Stimulated activated CD4-positive, alpha-beta T cell treated with anti-CD3 and anti-CD28 coated beads, Interleukin-12 subunit alpha, Interleukin-12 subunit beta, amount 100 ng/mL, for 48 hours (primary cell): ENCODE measurements at regions not wholly inside any gene's neighbourhood (a gene's known extent, or its start where the extent isn't known, plus 50 kb on each side); places are given as distances from the start of the nearest gene placed in this dataset.

Experiments used
- DNase-seq, 3 donors: peaks; one replicate each; pipeline ENCODE4 v3.0.0-alpha.2; 2020; ENCODE audit warnings: low read depth in 2 of 3, low spot score in 1 of 3

GRCh38 chr18:45467293-45467692, 148.0 kb upstream of the SLC14A2 start:
- no peak for DNase-seq

DNA sequence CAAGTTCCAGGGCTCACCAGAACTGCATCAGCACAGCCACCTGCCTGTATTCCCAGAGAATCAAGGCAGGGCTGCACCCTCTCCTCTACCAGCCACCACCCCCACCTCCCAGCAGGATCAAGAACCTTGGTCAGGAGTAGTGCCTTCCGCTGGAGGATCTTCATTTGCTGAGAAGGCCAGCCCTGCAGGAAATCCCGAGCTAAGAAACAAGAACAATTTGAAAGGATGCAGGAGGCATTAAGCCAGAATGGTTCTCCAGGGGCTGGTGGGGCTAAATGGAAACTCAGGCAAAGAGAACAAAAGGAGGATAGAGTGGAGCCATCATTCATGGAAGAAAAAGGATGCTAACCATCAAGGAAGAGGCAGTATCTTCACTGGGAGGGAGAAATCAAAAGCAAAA, 147.3 kb upstream of the SLC14A2 start:
- no peak for DNase-seq

GRCh38 chr18:45478889-45479288, 136.4 kb upstream of the SLC14A2 start:
- DNase-seq: no peak

DNA sequence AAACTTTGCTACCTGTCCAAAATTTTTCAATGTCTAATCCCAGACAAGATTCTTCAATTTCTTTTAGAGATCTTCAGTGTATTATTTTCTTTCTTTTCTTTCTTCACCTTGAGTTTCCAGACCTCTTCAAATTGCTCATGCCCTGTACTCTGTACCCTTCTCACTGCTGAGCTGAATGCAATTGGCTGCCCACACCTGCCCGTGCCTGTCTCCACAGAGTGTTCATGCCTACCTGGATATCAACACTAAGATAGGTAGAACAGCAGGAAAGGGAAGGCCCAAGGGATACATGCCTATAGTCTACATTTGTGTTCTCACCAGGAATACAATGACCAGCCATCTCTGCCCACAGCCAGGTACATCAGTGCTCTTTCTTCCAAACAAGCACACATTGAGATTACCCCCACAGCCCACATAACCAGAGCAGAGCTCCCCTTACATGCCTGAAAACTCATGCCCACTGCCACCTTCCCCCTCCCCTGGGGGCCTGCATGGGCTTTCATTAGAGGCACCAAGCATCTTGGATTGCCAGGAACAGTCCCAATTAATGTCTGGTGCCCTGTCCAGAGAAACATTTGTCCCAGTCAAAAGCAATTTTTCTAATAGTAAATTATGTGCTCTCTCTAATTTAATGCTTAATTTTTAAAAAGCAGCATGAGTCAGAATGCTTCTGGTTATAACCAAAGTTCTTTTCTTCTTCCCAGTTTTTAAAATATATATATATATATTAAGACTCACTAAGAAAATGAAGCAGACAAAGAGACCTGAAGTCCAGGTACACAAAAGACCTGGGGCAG, 134.9 kb upstream of the SLC14A2 start:
- no peak for DNase-seq

DNA sequence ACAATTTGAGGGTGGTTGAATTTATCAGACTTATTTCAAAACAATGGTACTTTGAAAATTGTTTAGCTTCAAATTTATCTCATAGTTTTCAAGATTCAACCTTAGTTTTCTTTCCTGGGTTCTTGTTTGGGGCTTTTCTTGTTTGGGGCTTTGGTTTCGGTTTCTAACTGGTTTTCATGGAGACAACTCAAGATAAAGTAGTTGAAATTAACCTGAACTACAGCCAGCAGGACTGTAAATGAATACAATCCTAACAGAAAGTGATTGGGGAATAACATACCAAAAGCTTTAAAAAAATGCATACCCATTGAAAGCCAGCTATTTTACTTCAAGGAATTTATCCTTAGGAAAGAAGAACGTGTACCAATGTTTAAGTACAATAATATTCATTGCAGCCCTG, 133.5 kb upstream of the SLC14A2 start:
- no peak for DNase-seq

DNA sequence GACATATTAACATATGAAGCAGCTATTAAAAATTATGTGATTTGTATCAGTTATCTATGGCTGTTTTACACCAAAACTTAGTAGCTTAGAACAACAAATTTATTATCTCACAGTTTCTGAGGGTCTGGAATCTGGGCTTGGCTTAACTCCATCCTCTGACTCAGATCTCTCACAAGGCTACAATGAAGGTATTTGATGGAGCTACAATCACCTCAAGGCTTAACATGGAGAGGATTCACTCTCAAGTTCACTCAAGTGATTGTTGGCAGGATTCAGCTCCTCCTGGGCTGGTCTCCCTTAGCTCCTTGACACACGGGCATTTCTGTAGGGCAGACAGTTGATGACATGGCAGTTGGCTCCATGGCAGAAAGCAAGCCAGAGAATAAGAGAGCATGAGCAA, 133.0 kb upstream of the SLC14A2 start:
- DNase-seq: no peak

- DNase-seq: no peak
These were observed 127.7 kb upstream of the SLC14A2 start for GRCh38 chr18:45487581-45487980.

DNA sequence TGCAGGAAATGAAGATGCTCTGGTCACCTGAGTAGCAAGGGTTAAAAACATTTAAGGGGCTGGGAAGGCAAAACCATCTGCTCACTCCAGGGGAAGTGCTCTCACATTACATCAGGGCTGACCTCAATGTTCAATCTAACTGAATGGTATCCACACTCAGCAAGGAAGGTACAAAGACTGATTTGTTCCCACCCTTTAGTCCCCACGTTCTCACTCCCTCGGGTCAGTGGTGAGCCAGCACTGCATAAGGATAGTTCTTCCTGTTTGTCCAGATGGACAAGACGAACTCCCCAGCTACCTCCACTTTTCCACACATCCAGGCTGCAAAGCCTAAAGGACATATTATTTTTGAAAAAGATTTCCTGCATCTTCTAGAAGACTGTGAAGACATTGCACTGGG, 126.6 kb upstream of the SLC14A2 start:
- no peak for DNase-seq

- DNase-seq: no peak
These were observed 121.4 kb upstream of the SLC14A2 start for GRCh38 chr18:45493830-45494229.

- no peak for DNase-seq
These were observed 120.5 kb upstream of the SLC14A2 start for GRCh38 chr18:45494811-45495210.

GRCh38 chr18:45496741-45497140, 118.5 kb upstream of the SLC14A2 start:
- DNase-seq: no peak

- no peak for DNase-seq
These were observed 117.5 kb upstream of the SLC14A2 start for GRCh38 chr18:45497595-45498286.

DNA sequence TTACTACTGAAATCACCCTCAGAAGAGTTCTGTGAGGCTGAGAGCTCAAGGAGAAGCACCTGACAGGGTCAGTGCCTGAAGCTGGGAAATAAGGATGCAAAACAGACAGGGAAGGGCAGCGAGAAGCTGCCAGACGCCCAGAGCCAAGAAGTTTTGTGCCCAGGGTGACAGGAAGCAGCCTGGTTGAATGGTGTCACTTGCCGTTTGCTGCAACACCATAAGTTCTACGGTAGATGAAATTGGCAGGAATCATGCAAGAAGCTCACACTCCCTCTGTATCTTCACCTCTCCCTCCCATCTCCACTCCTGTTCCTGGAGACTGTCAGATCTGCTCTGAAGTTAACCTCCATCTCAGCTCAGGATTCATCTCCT, 117.0 kb upstream of the SLC14A2 start:
- no peak for DNase-seq

- no peak for DNase-seq
These were observed 111.3 kb upstream of the SLC14A2 start for GRCh38 chr18:45503990-45504389.

DNA sequence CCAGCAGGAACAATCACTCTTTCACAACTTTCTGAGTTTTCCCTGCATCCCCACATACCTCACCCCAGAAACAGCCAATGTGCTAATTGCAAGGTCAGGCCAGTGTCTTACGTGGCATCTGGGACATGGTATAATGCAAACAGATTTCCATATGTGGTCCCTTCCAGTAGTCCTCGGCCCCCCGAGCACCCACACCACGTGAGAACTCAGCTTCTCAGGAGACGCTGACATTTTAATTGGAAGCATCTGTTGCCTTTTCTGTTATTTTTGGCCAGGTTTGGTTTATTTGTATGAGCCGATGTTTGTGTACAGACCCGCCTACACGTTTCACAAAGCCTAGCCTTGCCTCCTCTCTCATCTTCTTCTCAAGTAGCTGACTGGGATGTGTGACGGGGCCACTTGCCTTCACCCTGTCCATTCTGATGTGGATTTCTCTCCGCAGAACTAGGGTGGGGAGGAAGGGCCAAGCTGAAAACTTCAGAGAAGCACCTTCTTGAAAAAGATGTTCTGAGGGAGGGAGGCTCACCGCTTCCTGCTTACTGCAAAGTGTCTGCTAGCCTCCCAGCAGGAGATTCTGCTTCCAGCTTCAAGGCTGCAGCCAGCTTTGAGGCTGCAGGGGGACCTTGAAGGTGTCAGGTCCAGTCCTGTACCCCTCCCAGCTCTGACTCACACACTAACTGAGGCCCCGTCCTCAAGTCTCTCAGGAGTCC, 109.6 kb upstream of the SLC14A2 start:
- DNase-seq: no peak

DNA sequence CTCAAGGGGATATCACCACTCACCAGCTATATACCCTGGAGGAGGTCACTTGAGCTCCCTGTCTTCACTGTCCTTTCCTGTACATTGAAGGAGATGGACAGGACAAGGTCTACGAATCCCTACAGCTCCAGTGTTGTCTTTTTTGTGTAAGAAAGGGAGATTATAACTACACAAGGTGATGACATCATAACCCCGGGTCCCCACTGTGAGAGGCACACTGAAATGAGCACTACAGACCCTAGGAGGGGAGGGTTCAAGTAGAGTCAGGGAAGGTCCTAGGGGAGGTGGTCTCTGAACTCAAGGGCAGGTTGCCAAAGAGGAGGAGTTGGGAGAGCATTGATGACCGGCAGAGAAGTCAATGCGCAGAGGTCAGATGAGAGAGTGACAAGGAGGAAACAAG, 108.3 kb upstream of the SLC14A2 start:
- DNase-seq: no peak

GRCh38 chr18:45509535-45509934, 105.7 kb upstream of the SLC14A2 start:
- no peak for DNase-seq

DNA sequence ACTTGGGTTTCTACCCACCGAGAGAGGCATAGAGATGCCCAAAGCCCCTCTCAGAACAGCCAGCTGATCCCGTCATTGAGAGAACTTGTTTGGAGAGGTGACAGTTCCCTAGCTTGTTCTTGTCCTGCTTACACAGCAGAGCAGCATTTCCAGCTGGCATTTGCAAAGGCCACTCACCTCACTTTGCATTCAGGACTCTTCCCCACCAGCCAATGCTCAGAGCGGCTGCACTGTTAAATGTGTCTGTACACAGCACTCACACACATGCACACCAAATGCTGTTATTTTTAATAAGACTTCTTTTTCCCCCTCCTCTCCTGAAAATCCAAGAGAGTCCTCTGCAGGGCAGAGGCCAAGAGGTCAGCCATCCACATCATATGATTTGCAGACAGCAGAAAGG, 104.6 kb upstream of the SLC14A2 start:
- no peak for DNase-seq

DNA sequence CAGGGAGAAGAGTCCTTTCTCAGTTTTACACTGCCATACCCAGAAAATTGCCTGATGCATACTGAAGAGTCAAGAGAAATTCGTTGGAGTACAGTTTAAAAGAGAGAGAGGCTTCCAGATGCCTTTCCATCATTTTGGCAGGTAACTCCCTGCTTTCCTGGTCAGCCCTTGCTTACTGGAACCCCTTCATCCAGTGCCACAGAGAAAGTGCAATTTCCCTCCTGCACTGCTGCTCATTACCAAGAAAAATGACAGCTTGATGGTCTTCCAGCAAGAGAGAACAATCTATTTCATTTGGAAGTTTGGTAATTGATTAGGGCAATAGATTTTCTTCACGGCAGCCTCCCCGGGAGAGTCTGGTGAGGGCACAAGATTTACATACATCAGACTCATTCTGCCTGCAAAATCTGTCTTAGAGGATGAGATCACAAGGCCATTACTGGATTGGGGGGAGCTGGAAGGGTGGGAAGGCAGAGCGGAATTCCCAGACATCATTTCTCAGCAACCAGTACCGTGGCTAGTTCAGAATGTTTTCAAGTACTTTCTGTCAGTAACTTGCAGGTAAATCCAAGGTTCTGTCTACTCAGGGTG, 102.8 kb upstream of the SLC14A2 start:
- no peak for DNase-seq

GRCh38 chr18:45517181-45517741, 98.0 kb upstream of the SLC14A2 start:
- no peak for DNase-seq

- DNase-seq: no peak
These were observed 96.7 kb upstream of the SLC14A2 start for GRCh38 chr18:45518311-45519155.
